Type B pancreatic cell (in vitro differentiated cells): ENCODE measurements at regions not wholly inside any gene's neighbourhood (a gene's known extent, or its start where the extent isn't known, plus 50 kb on each side); places are given as distances from the start of the nearest gene placed in this dataset.

ENCODE experiments used
- DNase-seq: peaks from one replicate; pipeline ENCODE4 v3.0.0; 2021; ENCODE audit warnings: mixed read lengths; ENCODE audit not compliant: unreplicated experiment; ENCODE audit errors: extremely low spot score
- H3K27ac Mint-ChIP-seq: 2 replicates; pipeline ENCODE4 v1.8.0; 2021; ENCODE audit warnings: mild to moderate bottlenecking, mixed read lengths
- H3K27me3 Mint-ChIP-seq: 2 replicates; pipeline ENCODE4 v1.8.0; 2021; ENCODE audit warnings: mixed read lengths
- H3K36me3 Mint-ChIP-seq: 2 replicates; pipeline ENCODE4 v1.8.0; 2021; ENCODE audit warnings: mixed read lengths
- H3K4me1 Mint-ChIP-seq: one replicate; pipeline ENCODE4 v1.8.0; 2021; ENCODE audit warnings: mixed read lengths; ENCODE audit not compliant: unreplicated experiment
- H3K4me3 Mint-ChIP-seq: 2 replicates; pipeline ENCODE4 v1.8.0; 2021; ENCODE audit warnings: mild to moderate bottlenecking, mixed read lengths
- H3K9me3 Mint-ChIP-seq: 2 replicates; pipeline ENCODE4 v1.8.0; 2021; ENCODE audit warnings: mixed read lengths
- TF ChIP-seq, protein P1 (sequence below): fragments of 200-600 bp; sonication (generic); conservative IDR thresholded peaks from 2 replicates; pipeline ENCODE4 v1.5.0; 2021; ENCODE audit warnings: antibody characterized with exemption, mild to moderate bottlenecking

DNA sequence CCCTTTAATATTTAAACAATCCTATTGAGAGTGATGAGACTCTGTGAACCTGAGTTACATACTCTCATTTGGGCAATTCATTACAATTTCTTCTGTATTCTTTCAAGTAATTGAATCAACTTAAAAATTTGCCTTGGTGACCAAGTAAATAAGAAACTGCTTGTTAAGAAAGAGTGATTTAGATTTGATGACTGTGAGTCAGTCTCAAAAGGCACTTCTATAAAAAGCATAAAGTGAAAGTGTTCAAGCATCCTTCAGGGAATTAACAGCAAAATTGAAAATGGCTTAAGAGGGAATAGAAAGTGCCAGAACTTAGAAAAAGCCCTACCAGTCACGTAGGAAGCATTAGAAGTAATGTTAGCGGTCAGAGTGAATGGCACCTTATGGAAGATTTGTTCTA, 654.7 kb downstream of the EPM2A start:
- DNase-seq = no peak
- Mint-ChIP-seq H3K27me3 (peaks cover 5% of the 10 kb centered on the region), H3K4me3 (no peak overlapping the region), H3K4me1 (no peaks in the 10 kb centered on the region), H3K27ac (no peak overlapping the region), H3K9me3 (peaks cover 4% of the 10 kb centered on the region), H3K36me3 (no peaks in the 10 kb centered on the region)
- TF ChIP-seq, protein P1, sequence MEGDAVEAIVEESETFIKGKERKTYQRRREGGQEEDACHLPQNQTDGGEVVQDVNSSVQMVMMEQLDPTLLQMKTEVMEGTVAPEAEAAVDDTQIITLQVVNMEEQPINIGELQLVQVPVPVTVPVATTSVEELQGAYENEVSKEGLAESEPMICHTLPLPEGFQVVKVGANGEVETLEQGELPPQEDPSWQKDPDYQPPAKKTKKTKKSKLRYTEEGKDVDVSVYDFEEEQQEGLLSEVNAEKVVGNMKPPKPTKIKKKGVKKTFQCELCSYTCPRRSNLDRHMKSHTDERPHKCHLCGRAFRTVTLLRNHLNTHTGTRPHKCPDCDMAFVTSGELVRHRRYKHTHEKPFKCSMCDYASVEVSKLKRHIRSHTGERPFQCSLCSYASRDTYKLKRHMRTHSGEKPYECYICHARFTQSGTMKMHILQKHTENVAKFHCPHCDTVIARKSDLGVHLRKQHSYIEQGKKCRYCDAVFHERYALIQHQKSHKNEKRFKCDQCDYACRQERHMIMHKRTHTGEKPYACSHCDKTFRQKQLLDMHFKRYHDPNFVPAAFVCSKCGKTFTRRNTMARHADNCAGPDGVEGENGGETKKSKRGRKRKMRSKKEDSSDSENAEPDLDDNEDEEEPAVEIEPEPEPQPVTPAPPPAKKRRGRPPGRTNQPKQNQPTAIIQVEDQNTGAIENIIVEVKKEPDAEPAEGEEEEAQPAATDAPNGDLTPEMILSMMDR = no peak

DNA sequence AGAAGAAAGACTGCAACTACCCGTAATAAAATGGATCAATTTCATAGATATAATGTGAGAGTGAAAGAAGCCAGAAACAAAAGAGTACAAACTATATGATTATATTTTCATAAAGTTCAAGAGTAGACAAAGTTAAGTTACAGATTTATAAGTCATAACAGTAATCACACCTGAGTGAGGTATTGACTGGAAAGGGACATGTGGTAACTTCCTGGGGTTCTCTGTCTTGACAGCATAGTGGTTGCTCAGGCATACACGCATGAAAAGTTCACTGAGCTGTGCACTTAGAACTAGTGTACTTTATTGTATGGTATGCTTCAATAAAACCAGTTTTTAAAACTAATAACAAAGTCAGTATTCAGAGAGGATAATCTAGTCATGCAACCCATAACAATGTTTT, 653.6 kb downstream of the EPM2A start:
- TF ChIP-seq, protein P1 = no peak
- DNase-seq = no peak
- Mint-ChIP-seq H3K27me3 (peaks cover 2% of the 10 kb centered on the region), H3K4me1 (no peaks in the 10 kb centered on the region), H3K27ac (no peak overlapping the region), H3K9me3 (peaks cover 1% of the 10 kb centered on the region), H3K36me3 (no peaks in the 10 kb centered on the region), H3K4me3 (no peak overlapping the region)

- no peaks in the 10 kb centered on the region for H3K4me1 Mint-ChIP-seq
- no peaks in the 10 kb centered on the region for H3K36me3 Mint-ChIP-seq
- H3K9me3 Mint-ChIP-seq = no peaks in the 10 kb centered on the region
- no peak overlapping the region for H3K27ac Mint-ChIP-seq
- TF ChIP-seq, protein P1 = no peak
- H3K27me3 Mint-ChIP-seq = no peaks in the 10 kb centered on the region
- H3K4me3 Mint-ChIP-seq = no peak overlapping the region
- DNase-seq = no peak
Measured at GRCh38 chr6:145082359-145082758, 653.0 kb downstream of the EPM2A start.

GRCh38 chr6:145086197-145086596, 649.1 kb downstream of the EPM2A start:
- DNase-seq = no peak
- Mint-ChIP-seq H3K27me3 (peaks cover 3% of the 10 kb centered on the region), H3K9me3 (no peaks in the 10 kb centered on the region), H3K4me3 (no peak overlapping the region), H3K36me3 (no peaks in the 10 kb centered on the region), H3K27ac (no peak overlapping the region), H3K4me1 (no peaks in the 10 kb centered on the region)
- TF ChIP-seq, protein P1 = no peak

DNA sequence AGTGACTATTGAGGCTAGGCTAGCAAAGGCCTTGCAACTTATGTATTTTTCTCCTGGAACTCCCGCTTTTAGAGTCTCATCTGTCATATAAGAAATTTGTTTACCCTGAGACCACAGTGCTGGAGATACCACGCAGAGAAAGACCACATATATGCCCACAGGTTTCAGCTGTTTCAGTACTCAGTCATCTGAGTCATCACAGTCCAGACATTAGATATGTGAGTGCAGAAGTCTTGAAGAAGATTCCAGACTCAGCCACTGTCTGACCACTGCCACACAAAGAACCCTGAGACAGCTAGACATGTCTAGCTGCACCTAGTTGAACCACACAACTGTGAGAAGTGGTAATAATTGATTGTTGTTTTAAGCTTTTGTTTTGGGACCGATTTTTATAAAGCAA, 648.3 kb downstream of the EPM2A start:
- no peak overlapping the region for H3K4me3 Mint-ChIP-seq
- no peaks in the 10 kb centered on the region for H3K9me3 Mint-ChIP-seq
- TF ChIP-seq, protein P1 = no peak
- no peaks in the 10 kb centered on the region for H3K4me1 Mint-ChIP-seq
- H3K36me3 Mint-ChIP-seq = no peaks in the 10 kb centered on the region
- H3K27me3 Mint-ChIP-seq = peaks cover 3% of the 10 kb centered on the region
- no peak for DNase-seq
- no peak overlapping the region for H3K27ac Mint-ChIP-seq
